Lung (tissue), 11 donors: ENCODE measurements at regions not wholly inside any gene's neighbourhood (a gene's known extent, or its start where the extent isn't known, plus 50 kb on each side); places are given as distances from the start of the nearest gene placed in this dataset.

ENCODE experiments used
- ATAC-seq: fragments of 200-7000 bp; cut with Tn5 transposase; one replicate; pipeline ENCODE4 v1.9.1; 2020; ENCODE audit warnings: moderate number of reproducible peaks; ENCODE audit not compliant: insufficient read depth, low FRiP score
- DNase-seq, 3 donors: peaks; one replicate each; pipeline ENCODE4 v3.0.0-alpha.2; 2013 to 2017
- H3K27ac ChIP-seq, 2 donors: one replicate each; pipeline ENCODE4 v1.5.1; 2013; ENCODE audit warnings: mild to moderate bottlenecking in 2 of 2, moderate library complexity in 2 of 2, control low read depth in 1 of 2, inconsistent platforms in 1 of 2, low read depth in 1 of 2, low read length in 1 of 2
- H3K27me3 ChIP-seq, 3 donors: one replicate each; pipeline ENCODE4 v1.5.1; 2013; ENCODE audit warnings: low read length in 2 of 3; ENCODE audit not compliant: control insufficient read depth in 3 of 3, insufficient read depth in 3 of 3
- H3K36me3 ChIP-seq, 4 donors: one replicate each; pipeline ENCODE4 v1.5.1; 2013; ENCODE audit warnings: low read length in 4 of 4, mild to moderate bottlenecking in 1 of 4, moderate library complexity in 1 of 4; ENCODE audit not compliant: control insufficient read depth in 4 of 4, insufficient read depth in 4 of 4
- H3K4me1 ChIP-seq, 5 donors: one replicate each; pipeline ENCODE4 v1.5.1; 2013; ENCODE audit warnings: low read length in 5 of 5, mild to moderate bottlenecking in 2 of 5, moderate library complexity in 1 of 5; ENCODE audit not compliant: control insufficient read depth in 5 of 5, insufficient read depth in 5 of 5
- H3K4me3 ChIP-seq: one replicate; pipeline ENCODE4 v1.5.1; 2013; ENCODE audit warnings: mild to moderate bottlenecking, control low read depth, moderate library complexity
- H3K9ac ChIP-seq, 2 donors: one replicate each; pipeline ENCODE4 v1.5.1; 2013; ENCODE audit warnings: low read length in 2 of 2, control low read depth in 1 of 2; ENCODE audit not compliant: insufficient read depth in 1 of 2
- H3K9me3 ChIP-seq, 4 donors: one replicate each; pipeline ENCODE4 v1.5.1; 2013; ENCODE audit warnings: low read length in 3 of 4, mild to moderate bottlenecking in 1 of 4, moderate library complexity in 1 of 4; ENCODE audit not compliant: control insufficient read depth in 4 of 4, insufficient read depth in 3 of 4
- WGBS, 2 donors: extraction: QIAGEN DNeasy Blood & Tissue Kit; methylation state at CpG; one replicate each; pipeline ENCODE4 v1.1.7; 2013; 5-methylcytosine and 5-hydroxymethylcytosine counted together
- TF ChIP-seq, protein P1 (sequence below): IDR thresholded peaks from 2 replicates; pipeline ENCODE4 v1.5.1; 2012; ENCODE audit warnings: mild to moderate bottlenecking; ENCODE audit errors: control extremely low read depth, extremely low read depth
- donor health status: control.
- donor health status: control.
- donor health status: Bipolar disorder and iron deficiency.
- donor health status: healthy.
- donor health status: DM: yes; HTN: yes; CAD: no.

DNA sequence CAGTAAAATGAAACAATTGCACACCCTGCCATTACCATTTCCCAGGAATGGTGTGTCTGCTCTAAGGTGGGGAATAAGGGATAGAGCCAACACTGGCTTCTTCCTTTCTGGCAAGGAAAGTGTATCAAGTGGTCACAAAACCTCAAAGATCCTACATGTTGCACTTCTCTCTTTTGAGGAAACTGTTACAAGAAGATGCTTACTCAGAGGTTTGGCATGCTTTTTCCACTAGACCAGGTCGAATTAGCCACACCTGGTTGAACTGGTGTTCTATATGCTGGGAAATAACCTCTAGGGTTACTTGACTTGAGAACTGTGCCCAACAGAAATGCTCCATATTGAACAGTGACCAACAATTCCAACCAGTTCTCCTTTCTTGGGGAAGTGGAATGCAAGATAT is 102.9 kb downstream of the LRRN1 start:
- ATAC-seq = no peak
- H3K36me3 ChIP-seq = peaks cover 0 to 1% (median 0%) of the 10 kb centered on the region in 4 donors
- peaks cover 0 to 3% (median 0%) of the 10 kb centered on the region in 4 donors for H3K9me3 ChIP-seq
- 33 to 39% methylated on average over 1 of the region's 1 CpG for WGBS, 2 donors
- TF ChIP-seq, protein P1, sequence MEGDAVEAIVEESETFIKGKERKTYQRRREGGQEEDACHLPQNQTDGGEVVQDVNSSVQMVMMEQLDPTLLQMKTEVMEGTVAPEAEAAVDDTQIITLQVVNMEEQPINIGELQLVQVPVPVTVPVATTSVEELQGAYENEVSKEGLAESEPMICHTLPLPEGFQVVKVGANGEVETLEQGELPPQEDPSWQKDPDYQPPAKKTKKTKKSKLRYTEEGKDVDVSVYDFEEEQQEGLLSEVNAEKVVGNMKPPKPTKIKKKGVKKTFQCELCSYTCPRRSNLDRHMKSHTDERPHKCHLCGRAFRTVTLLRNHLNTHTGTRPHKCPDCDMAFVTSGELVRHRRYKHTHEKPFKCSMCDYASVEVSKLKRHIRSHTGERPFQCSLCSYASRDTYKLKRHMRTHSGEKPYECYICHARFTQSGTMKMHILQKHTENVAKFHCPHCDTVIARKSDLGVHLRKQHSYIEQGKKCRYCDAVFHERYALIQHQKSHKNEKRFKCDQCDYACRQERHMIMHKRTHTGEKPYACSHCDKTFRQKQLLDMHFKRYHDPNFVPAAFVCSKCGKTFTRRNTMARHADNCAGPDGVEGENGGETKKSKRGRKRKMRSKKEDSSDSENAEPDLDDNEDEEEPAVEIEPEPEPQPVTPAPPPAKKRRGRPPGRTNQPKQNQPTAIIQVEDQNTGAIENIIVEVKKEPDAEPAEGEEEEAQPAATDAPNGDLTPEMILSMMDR = no peak
- no peaks in the 10 kb centered on the region for H3K4me1 ChIP-seq
- no peaks in the 10 kb centered on the region for H3K27me3 ChIP-seq
- DNase-seq = no peak
- no peak overlapping the region for H3K9ac ChIP-seq
- no peak overlapping the region for H3K27ac ChIP-seq
- no peak overlapping the region for H3K4me3 ChIP-seq

DNA sequence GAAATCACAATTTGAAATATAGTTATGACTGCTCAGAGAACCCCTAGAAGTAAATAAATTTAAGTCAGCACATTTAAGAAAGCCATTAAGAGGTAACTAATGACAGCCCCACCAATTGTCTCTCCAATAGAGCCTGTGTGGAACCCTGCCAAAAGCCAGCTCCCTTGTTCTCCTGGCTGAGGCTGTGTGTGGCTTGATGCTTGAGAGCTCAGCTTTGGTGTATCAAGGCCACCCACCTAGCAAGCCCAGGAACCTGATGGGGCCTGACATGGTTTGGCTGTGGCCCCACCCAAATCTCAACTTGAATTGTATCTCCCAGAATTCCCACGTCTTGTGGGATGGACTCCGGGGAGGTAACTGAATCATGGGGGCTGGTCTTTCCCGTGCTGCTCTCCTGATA is 106.9 kb downstream of the LRRN1 start:
- ATAC-seq (no peak), DNase-seq (no peak)
- peaks cover 0 to 1% (median 0%) of the 10 kb centered on the region in 4 donors for H3K36me3 ChIP-seq
- H3K27ac ChIP-seq = no peak overlapping the region
- no peaks in the 10 kb centered on the region for H3K27me3 ChIP-seq
- no peak overlapping the region for H3K9ac ChIP-seq
- TF ChIP-seq, protein P1 = no peak
- no peak overlapping the region for H3K4me3 ChIP-seq
- H3K9me3 ChIP-seq = peaks cover 0 to 3% (median 0%) of the 10 kb centered on the region in 4 donors
- WGBS, 2 donors = 89 to 92% methylated on average over 3 of the region's 3 CpGs
- H3K4me1 ChIP-seq = no peaks in the 10 kb centered on the region

DNA sequence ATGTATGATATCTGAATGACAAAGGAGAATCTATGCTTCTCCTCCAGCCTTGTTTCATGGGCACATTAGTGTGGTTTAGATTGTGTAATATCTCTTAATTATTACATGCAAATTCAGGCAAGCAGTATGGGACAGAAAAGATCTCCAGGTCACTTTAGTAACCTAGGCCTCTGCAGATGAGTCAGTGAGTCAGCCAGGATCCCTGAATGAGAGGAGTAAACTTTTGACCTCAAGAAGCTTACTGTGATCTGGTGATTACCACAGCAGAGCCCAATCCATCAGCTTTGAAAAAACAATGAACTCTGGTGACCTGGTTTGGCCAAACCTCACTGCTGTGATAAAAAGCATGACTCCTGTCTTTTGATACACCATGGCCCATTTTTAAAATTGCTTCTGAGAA is 107.8 kb downstream of the LRRN1 start:
- no peaks in the 10 kb centered on the region for H3K27me3 ChIP-seq
- DNase-seq = no peak
- no peak overlapping the region for H3K4me3 ChIP-seq
- TF ChIP-seq, protein P1 = no peak
- ATAC-seq = no peak
- peaks cover 0 to 1% (median 0%) of the 10 kb centered on the region in 4 donors for H3K36me3 ChIP-seq
- H3K4me1 ChIP-seq = no peaks in the 10 kb centered on the region
- peaks cover 0 to 3% (median 0%) of the 10 kb centered on the region in 4 donors for H3K9me3 ChIP-seq
- H3K9ac ChIP-seq = no peak overlapping the region
- no peak overlapping the region for H3K27ac ChIP-seq

DNA sequence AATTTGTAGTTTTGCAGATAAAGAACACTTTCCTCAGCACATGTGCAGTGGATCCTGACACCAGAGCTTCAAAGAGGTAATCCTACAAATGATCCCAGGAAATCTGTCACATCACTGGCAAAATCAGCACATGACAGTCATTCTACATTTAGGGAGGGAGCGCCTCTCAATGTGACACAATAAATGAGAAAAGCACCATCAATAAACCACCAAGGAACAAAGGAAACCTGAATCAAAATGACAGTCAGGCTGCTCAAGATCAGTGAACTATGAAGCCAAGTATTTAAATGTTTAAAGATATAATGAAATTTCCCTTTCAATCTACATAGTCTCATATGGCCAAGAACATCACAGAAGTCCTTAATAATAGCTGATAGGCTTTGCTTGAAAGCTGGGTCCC is 119.5 kb downstream of the LRRN1 start:
- H3K36me3 ChIP-seq = no peaks in the 10 kb centered on the region

More for the DNA sequence above, 119.5 kb downstream of the LRRN1 start:
- no peak for DNase-seq
- H3K27ac ChIP-seq = no peak overlapping the region
- TF ChIP-seq, protein P1 = no peak
- WGBS, 2 donors = 62 to 100% methylated on average over 1 of the region's 1 CpG
- H3K27me3 ChIP-seq = no peaks in the 10 kb centered on the region
- ATAC-seq = no peak
- H3K9ac ChIP-seq = no peak overlapping the region
- no peak overlapping the region for H3K4me3 ChIP-seq
- H3K9me3 ChIP-seq = peaks cover 0 to 3% (median 0%) of the 10 kb centered on the region in 4 donors
- no peaks in the 10 kb centered on the region for H3K4me1 ChIP-seq
